Astrocyte (in vitro differentiated cells and primary cell): ENCODE measurements at regions not wholly inside any gene's neighbourhood (a gene's known extent, or its start where the extent isn't known, plus 50 kb on each side); places are given as distances from the start of the nearest gene placed in this dataset.

Source experiments
- DNase-seq: peaks from one replicate; pipeline ENCODE4 v3.0.0-alpha.2; 2010; ENCODE audit warnings: low read depth
- FAIRE-seq: peaks from 2 replicates; lab custom pipeline; 2011; peaks lifted over from hg19 to GRCh38; lab: Jason Lieb, UNC
- H2AFZ ChIP-seq: 2 replicates; pipeline ENCODE4 v1.6.0; 2012; ENCODE audit warnings: low read depth, low read length, inconsistent platforms
- H3K27ac ChIP-seq: 2 replicates; pipeline ENCODE4 v1.5.1; 2011; ENCODE audit warnings: low read depth, low read length, inconsistent platforms
- H3K27me3 ChIP-seq: 2 replicates; pipeline ENCODE4 v1.6.0; 2011; ENCODE audit warnings: low read length, inconsistent platforms; ENCODE audit not compliant: insufficient read depth
- H3K36me3 ChIP-seq: 2 replicates; pipeline ENCODE4 v1.5.1; 2011; ENCODE audit warnings: low read length, inconsistent platforms; ENCODE audit not compliant: insufficient read depth
- H3K4me1 ChIP-seq: 2 replicates; pipeline ENCODE4 v1.5.1; 2011; ENCODE audit warnings: low read length, inconsistent platforms; ENCODE audit not compliant: insufficient read depth
- H3K4me2 ChIP-seq: 2 replicates; pipeline ENCODE4 v1.6.0; 2012; ENCODE audit warnings: low read length, inconsistent platforms
- H3K4me3 ChIP-seq: 2 replicates; pipeline ENCODE4 v1.5.1; 2011; ENCODE audit warnings: low read depth, mild to moderate bottlenecking, low read length, inconsistent platforms; ENCODE audit not compliant: insufficient read depth
- H3K79me2 ChIP-seq: 2 replicates; pipeline ENCODE4 v1.6.0; 2012; ENCODE audit warnings: mild to moderate bottlenecking, low read length, inconsistent platforms; ENCODE audit not compliant: insufficient read depth
- H3K9ac ChIP-seq: 2 replicates; pipeline ENCODE4 v1.6.0; 2012; ENCODE audit warnings: mild to moderate bottlenecking, low read length, inconsistent platforms
- H3K9me3 ChIP-seq: 2 replicates; pipeline ENCODE4 v1.5.1; 2012; ENCODE audit warnings: low read depth, mild to moderate bottlenecking, low read length, inconsistent platforms; ENCODE audit not compliant: insufficient read depth
- H4K20me1 ChIP-seq: 2 replicates; pipeline ENCODE4 v1.6.0; 2012; ENCODE audit warnings: low read length, inconsistent platforms; ENCODE audit not compliant: insufficient read depth
- H3K27ac Mint-ChIP-seq: one replicate; pipeline ENCODE4 v1.8.0; 2021; ENCODE audit warnings: mild to moderate bottlenecking, mixed read lengths; ENCODE audit not compliant: unreplicated experiment
- H3K27me3 Mint-ChIP-seq: one replicate; pipeline ENCODE4 v1.8.0; 2021; ENCODE audit warnings: low read depth, mixed read lengths; ENCODE audit not compliant: unreplicated experiment
- H3K36me3 Mint-ChIP-seq: one replicate; pipeline ENCODE4 v1.8.0; 2021; ENCODE audit warnings: low read depth, mixed read lengths; ENCODE audit not compliant: unreplicated experiment
- H3K4me1 Mint-ChIP-seq: one replicate; pipeline ENCODE4 v1.8.0; 2021; ENCODE audit warnings: low read depth, mixed read lengths; ENCODE audit not compliant: unreplicated experiment
- H3K4me3 Mint-ChIP-seq: one replicate; pipeline ENCODE4 v1.8.0; 2021; ENCODE audit warnings: mild to moderate bottlenecking, moderate library complexity, mixed read lengths; ENCODE audit not compliant: unreplicated experiment
- H3K9me3 Mint-ChIP-seq: one replicate; pipeline ENCODE4 v1.8.0; 2021; ENCODE audit warnings: mild to moderate bottlenecking, mixed read lengths; ENCODE audit not compliant: unreplicated experiment
- CTCF ChIP-seq: IDR thresholded peaks from 2 replicates; pipeline ENCODE4 v1.5.1; 2011; ENCODE audit warnings: low read depth, mild to moderate bottlenecking, inconsistent platforms, low read length, moderate library complexity; ENCODE audit not compliant: insufficient read depth
- EZH2 ChIP-seq: IDR thresholded peaks from 2 replicates; pipeline ENCODE4 v1.6.1; 2012; ENCODE audit warnings: mild to moderate bottlenecking, low read length, inconsistent platforms; ENCODE audit not compliant: insufficient read depth

GRCh38 chr22:47453049-47453448 lies 690.6 kb downstream of the TBC1D22A start:
- H3K4me3 Mint-ChIP-seq: no peak overlapping the region
- no peak overlapping the region for H3K27ac ChIP-seq
- peaks cover 8% of the 10 kb centered on the region for H3K9me3 ChIP-seq

GRCh38 chr22:47452184-47452583 lies 689.7 kb downstream of the TBC1D22A start:
- H3K9me3 ChIP-seq: peaks cover 12% of the 10 kb centered on the region
- no peak overlapping the region for H3K4me3 ChIP-seq
- H3K36me3 ChIP-seq: no peaks in the 10 kb centered on the region
- Mint-ChIP-seq H3K36me3 (no peaks in the 10 kb centered on the region), H3K9me3 (peaks cover 24% of the 10 kb centered on the region), H3K4me3 (no peak overlapping the region), H3K27me3 (no peaks in the 10 kb centered on the region), H3K27ac (no peak overlapping the region), H3K4me1 (no peaks in the 10 kb centered on the region)
- no peaks in the 10 kb centered on the region for H3K4me1 ChIP-seq
- DNase-seq (no peak), FAIRE-seq (no peak)
- no peak overlapping the region for H2AFZ ChIP-seq
- H3K79me2 ChIP-seq: no peaks in the 10 kb centered on the region
- TF ChIP-seq EZH2 (no peak), CTCF (no peak)
- H3K27ac ChIP-seq: no peak overlapping the region
- no peaks in the 10 kb centered on the region for H3K27me3 ChIP-seq
- no peaks in the 10 kb centered on the region for H4K20me1 ChIP-seq
- H3K4me2 ChIP-seq: no peak overlapping the region
- no peak overlapping the region for H3K9ac ChIP-seq

More at GRCh38 chr22:47453049-47453448, 690.6 kb downstream of the TBC1D22A start:
- Histone ChIP-seq H3K36me3 (no peaks in the 10 kb centered on the region), H4K20me1 (no peaks in the 10 kb centered on the region), H3K4me1 (no peaks in the 10 kb centered on the region), H3K9ac (no peak overlapping the region), H2AFZ (no peak overlapping the region), H3K4me3 (no peak overlapping the region), H3K4me2 (no peak overlapping the region), H3K79me2 (no peaks in the 10 kb centered on the region), H3K27me3 (no peaks in the 10 kb centered on the region)
- no peak for FAIRE-seq
- Mint-ChIP-seq H3K4me1 (no peaks in the 10 kb centered on the region), H3K27ac (no peak overlapping the region), H3K36me3 (no peaks in the 10 kb centered on the region), H3K9me3 (peaks cover 20% of the 10 kb centered on the region), H3K27me3 (no peaks in the 10 kb centered on the region)
- no peak for DNase-seq
- TF ChIP-seq CTCF (no peak), EZH2 (no peak)

GRCh38 chr22:47450876-47451475 lies 688.5 kb downstream of the TBC1D22A start:
- H3K9me3 ChIP-seq: peaks cover 12% of the 10 kb centered on the region
- H3K27ac ChIP-seq: no peak overlapping the region
- H3K27me3 ChIP-seq: no peaks in the 10 kb centered on the region
- no peak for FAIRE-seq
- Mint-ChIP-seq H3K36me3 (no peaks in the 10 kb centered on the region), H3K9me3 (peaks cover 26% of the 10 kb centered on the region), H3K4me3 (no peak overlapping the region), H3K4me1 (no peaks in the 10 kb centered on the region), H3K27ac (no peak overlapping the region), H3K27me3 (no peaks in the 10 kb centered on the region)
- H3K36me3 ChIP-seq: no peaks in the 10 kb centered on the region
- H3K4me3 ChIP-seq: no peak overlapping the region
- no peak for TF ChIP-seq EZH2
- no peak for TF ChIP-seq CTCF
- no peaks in the 10 kb centered on the region for H3K4me1 ChIP-seq
- H3K9ac ChIP-seq: no peak overlapping the region
- no peak for DNase-seq
- H3K79me2 ChIP-seq: no peaks in the 10 kb centered on the region
- no peaks in the 10 kb centered on the region for H4K20me1 ChIP-seq
- H3K4me2 ChIP-seq: no peak overlapping the region
- no peak overlapping the region for H2AFZ ChIP-seq
